NCI-H146 treated with DMSO at 0.1 percent for 48 hours (cell line): ENCODE measurements at regions not wholly inside any gene's neighbourhood (a gene's known extent, or its start where the extent isn't known, plus 50 kb on each side); places are given as distances from the start of the nearest gene placed in this dataset.
"Not testable (repeated sequence)": the region's sequence is repeated elsewhere in the genome, so short reads cannot be mapped to it uniquely, and the experiment has no call there.

Experiments used
- DNase-seq: peaks from one replicate; lab custom pipeline; 2025; ENCODE audit not compliant: unreplicated experiment; lab: John Stamatoyannopoulos, UW

- DNase-seq: no peak
Measured at GRCh38 chr2:215667585-215668377, 231.9 kb upstream of the FN1 start.

DNA sequence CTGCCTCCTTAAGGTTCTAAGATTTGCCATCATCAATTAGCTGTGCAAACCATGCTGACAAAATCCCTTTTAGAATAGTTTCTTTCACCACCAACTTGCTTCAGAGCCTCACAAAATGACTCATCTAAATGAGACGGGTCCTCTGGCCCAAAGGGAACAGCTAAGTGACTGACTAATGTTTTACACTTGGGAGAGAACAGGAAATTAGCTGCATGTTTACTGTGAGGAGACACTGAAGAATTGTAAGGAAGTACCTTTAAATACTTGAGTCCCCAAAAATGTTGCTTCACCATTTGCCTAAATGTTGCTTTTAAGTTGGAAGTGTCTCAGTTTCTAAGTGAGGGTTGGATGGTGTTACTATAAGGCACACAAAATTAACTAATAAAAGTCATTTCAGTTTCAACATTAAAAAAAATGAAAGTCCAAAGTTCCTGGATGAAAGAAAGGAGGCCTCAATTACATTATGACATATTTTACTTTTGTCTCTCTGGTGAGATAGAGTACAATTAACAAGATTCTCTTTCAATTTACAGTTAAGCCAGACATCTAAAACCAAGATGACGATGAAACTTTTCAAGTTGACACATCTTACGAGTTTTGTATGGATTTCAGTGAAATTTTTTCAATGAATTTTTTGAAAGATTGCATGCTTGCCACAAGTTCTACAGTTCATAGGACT, 229.1 kb upstream of the FN1 start:
- DNase-seq: no peak

- no peak for DNase-seq
Measured at GRCh38 chr2:215662715-215663114, 226.8 kb upstream of the FN1 start.

DNA sequence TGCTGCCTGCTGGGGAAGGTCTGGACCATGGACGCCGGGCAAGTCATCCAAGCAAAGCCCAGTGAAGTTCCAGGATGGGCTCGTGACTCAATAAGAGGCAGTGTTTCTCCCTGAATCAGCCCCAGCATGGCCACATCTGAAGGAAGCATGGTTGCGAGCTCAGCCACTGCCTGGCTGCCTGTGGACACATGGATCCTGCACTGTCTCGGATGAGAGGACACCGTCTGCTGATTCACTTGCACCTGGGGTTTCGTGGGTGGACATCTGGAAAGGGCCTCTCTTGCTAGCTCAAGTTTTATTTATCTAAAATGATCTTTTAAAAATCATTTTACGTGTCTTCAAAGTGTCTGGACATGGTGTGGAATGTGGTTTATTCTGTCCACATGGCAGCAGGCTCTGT, 224.8 kb upstream of the FN1 start:
- no peak for DNase-seq

GRCh38 chr2:215659650-215660049, 223.8 kb upstream of the FN1 start:
- DNase-seq: no peak

DNA sequence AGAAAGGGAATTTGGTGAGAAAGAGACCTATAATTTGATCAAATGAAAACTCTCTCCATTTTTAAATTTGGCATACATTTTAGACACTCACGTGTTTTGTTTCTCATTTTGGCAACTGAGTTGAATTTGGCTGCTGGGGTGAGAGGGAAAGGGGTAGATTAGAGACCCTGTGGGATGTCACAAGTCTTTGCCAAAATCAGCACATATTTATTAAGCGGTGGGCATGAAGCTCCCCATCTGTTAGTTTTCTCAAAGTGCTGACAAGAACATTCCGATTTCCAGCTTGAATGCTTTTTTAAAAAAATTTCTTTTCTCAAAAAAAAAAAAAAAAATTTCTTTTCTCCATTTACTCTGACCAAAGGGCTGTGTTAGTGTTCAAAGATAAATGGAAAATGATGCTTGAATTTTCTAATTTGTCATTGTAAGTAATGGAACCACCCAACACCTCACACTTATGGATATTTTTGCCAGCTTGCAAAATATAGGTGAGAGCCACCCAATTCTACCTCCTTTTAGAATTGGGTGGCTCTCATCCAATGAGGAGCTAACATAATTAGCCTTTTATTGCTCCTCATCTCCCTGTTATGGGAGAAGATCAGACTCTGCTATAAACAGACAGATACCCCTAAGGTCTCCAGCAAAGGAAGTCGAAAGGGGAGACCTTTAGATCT, 222.9 kb upstream of the FN1 start:
- DNase-seq: no peak

- no peak for DNase-seq
Measured at GRCh38 chr2:215657844-215658243, 222.0 kb upstream of the FN1 start.

GRCh38 chr2:215654148-215654819, 218.4 kb upstream of the FN1 start:
- no peak for DNase-seq

GRCh38 chr2:215653344-215654030, 217.6 kb upstream of the FN1 start:
- DNase-seq: no peak

- no peak for DNase-seq
Measured at GRCh38 chr2:215652388-215652787, 216.5 kb upstream of the FN1 start.

- no peak for DNase-seq
Measured at GRCh38 chr2:215651412-215651811, 215.5 kb upstream of the FN1 start.

DNA sequence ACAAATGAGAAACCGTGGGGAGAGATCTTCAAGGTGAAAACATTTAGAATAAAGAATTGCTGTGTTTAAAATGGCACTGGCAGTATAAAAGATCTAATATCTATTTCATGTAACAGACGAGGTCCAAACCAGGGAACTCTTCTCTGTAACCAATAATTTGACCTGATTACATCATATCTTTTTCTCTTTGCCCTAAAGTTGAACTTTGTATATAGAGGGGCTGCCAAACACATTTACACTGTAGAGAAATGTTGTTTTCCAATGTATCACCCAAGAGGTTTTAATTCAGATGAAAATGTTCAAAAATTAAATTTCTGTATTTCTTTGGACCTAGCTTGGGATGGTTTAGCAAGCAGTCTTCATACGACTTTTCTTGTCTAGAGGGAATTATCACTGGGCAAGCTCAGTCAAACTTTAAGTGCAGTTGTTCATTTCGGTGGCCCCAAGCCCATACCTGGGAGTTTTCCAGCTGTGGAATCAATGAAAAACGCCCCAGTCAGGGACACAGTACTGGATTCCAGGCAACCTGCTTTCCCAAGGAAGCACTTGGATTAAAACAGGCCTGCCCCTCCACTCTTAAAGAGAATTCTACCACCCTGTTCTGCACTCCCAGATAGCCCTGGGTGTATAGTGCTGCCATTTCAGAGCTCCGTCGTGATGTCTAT, 208.5 kb upstream of the FN1 start:
- no peak for DNase-seq

DNA sequence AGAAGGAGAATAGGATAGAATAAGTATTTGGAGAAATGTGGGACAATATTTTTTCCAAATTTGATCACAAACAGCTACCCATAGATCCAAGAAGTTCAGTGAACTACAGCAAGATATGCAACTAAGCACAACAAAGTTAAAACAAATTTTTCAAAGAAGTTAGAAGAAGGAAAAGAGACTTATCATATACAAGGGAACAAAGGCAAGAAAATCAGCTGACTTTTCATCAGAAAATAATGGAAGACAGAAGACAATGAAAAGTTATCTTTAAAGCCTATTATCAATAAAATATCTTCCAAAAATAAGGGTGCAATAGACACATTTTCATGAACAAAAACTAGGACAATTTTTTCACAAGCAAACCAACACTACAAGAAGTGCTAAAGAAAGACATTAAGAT, 202.8 kb upstream of the FN1 start:
- no peak for DNase-seq

DNA sequence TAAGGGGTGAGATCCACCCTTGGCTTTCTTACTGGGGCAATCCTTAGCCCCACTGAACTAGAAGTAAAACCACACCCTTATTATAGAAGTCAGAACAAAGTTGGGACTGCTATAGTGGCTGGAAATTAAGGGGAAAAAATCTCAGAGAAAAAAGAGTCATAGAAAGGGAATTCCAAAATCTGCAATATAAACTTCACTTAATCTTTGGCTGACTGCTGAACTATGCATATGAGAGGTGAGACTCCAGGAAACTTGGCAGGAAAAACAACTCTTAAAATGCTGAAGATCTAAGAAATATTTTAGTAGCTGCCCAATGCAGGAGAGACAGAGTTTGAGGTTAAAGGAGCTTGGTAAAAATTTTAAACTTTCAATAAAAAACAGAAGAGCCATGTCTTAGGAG, 201.8 kb upstream of the FN1 start:
- no peak for DNase-seq

DNA sequence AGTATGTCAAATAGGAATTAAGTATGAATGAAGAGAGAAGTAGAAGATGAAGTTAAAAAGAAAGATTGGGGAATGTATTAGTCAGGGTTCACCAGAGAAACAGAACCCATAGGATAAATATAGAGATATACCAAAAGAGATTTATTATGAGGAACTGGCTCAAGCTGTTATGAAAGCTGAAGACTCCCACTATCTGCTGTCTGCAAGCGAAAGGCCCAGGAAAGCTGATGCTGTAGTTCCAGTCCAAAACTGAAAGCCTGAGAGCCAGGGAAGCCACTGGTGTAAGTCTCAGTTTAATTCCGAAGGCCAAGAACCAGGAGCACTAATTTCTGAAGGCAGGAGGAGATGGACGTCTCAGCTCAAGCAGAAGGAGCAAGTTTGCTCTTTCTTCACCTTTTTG, 200.9 kb upstream of the FN1 start:
- no peak for DNase-seq

GRCh38 chr2:215635788-215636139, 199.9 kb upstream of the FN1 start:
- no peak for DNase-seq

- no peak for DNase-seq
Measured at GRCh38 chr2:215635071-215635787, 199.4 kb upstream of the FN1 start.

DNA sequence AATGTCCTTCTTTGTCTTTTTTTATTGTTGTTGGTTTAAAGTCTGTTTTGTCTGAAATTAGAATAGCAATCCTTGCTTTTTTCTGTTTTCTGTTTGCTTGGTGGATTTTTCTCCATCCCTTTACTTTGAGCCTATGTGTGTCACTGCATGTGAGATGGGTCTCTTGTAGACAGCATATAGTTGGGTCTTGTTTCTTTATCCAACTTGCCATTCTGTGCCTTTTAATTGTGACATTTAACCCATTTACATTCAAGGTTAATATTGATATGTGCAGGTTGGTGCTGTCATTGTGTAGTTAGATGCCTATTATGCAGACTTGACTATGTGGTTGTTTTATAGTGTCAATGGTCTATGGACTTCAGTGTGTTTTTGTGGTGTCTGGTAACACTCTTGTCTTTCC, 197.5 kb upstream of the FN1 start:
- DNase-seq: no peak

GRCh38 chr2:215631696-215632095, 195.8 kb upstream of the FN1 start:
- no peak for DNase-seq

DNA sequence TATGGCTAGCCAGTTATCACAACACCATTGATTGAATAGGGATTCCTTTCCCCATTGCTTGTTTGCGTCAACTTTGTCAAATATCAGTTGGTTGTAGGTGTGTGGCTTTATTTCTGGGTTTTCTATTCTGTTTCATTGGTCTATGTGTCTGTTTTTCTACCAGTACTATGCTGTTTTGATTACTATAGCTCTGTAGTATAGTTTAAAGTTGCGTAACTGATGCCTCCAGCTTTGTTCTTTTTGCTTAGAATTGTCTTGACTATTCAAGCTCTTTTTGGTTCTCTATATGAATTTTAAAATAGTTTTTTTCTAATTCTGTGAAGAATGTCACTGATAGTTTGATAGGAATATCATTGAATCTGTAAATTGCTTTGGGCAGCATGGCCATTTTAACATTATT, 194.9 kb upstream of the FN1 start:
- not testable (repeated sequence) for DNase-seq
